Muscle of leg (tissue), 3 donors: ENCODE measurements at regions not wholly inside any gene's neighbourhood (a gene's known extent, or its start where the extent isn't known, plus 50 kb on each side); places are given as distances from the start of the nearest gene placed in this dataset.
"Not testable (repeated sequence)": the region's sequence is repeated elsewhere in the genome, so short reads cannot be mapped to it uniquely, and the experiment has no call there.

ENCODE experiments used
- DNase-seq: peaks from one replicate; pipeline ENCODE4 v3.0.0; 2013
- H3K27ac ChIP-seq: one replicate; pipeline ENCODE4 v1.5.1; 2013; ENCODE audit warnings: mild to moderate bottlenecking, low read length, control low read depth
- H3K27me3 ChIP-seq: one replicate; pipeline ENCODE4 v1.6.1; 2013; ENCODE audit warnings: low read length; ENCODE audit not compliant: control insufficient read depth, insufficient read depth
- H3K36me3 ChIP-seq: one replicate; pipeline ENCODE4 v1.6.1; 2013; ENCODE audit warnings: low read length; ENCODE audit not compliant: control insufficient read depth, insufficient read depth
- H3K4me1 ChIP-seq: one replicate; pipeline ENCODE4 v1.6.1; 2013; ENCODE audit warnings: low read length; ENCODE audit not compliant: control insufficient read depth, insufficient read depth
- H3K4me3 ChIP-seq: one replicate; pipeline ENCODE4 v1.5.1; 2013; ENCODE audit warnings: low read length, control low read depth
- H3K9me3 ChIP-seq: replicated peaks from 2 replicates; pipeline ENCODE4 v1.6.1; 2013; ENCODE audit warnings: low read depth, low read length; ENCODE audit not compliant: control insufficient read depth
- WGBS: methylation state at CpG from one replicate; pipeline ENCODE4 v1.1.5; 2013; ENCODE audit warnings: missing lambda C conversion rate; ENCODE audit not compliant: insufficient coverage; 5-methylcytosine and 5-hydroxymethylcytosine counted together

GRCh38 chr2:239866350-239866749, 158.8 kb downstream of the NDUFA10 start:
- Histone ChIP-seq H3K36me3 (no peaks in the 10 kb centered on the region), H3K9me3 (no peaks in the 10 kb centered on the region), H3K4me1 (no peaks in the 10 kb centered on the region), H3K4me3 (no peak overlapping the region), H3K27me3 (peaks cover 6% of the 10 kb centered on the region), H3K27ac (no peak overlapping the region)
- WGBS = no CpG with 5 or more reads among the region's 1 CpG
- no peak for DNase-seq

- WGBS = 87% methylated on average over 5 of the region's 5 CpGs
- H3K9me3 ChIP-seq, H3K4me3 ChIP-seq, H3K36me3 ChIP-seq, DNase-seq, H3K4me1 ChIP-seq, H3K27me3 ChIP-seq, H3K27ac ChIP-seq: not testable (repeated sequence)
These were observed 159.3 kb downstream of the NDUFA10 start for GRCh38 chr2:239865856-239866255.

DNA sequence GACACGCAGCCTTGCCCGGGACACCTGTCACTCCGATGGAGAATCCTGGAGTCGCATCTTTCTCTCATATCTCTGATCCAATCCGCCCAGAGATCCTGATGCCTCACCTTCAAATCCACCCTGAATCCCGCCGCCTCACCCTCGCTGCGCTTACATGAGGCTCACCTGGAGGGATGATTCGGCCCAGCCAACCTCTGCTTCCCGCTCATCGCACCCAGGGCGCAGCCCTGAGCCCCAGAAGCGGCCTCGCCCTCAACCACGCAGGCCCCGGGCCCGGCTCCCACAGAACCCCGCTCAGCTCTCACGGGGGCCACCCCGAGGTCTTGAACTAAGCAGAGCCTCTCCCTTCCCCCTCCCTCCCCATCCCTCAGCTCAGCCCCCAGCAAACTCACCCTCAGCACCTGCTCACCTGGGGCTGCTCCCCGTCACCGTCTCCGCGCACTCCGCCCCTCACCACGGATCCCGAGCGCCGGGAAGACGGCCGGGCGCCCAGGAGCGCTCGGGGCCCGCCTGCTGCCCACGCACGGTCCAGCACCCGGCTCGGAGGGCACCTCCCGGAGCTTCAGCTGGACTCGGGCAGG, 160.0 kb downstream of the NDUFA10 start:
- Histone ChIP-seq H3K4me3 (no peak overlapping the region), H3K4me1 (no peaks in the 10 kb centered on the region), H3K27me3 (no peaks in the 10 kb centered on the region), H3K9me3 (no peaks in the 10 kb centered on the region), H3K27ac (no peak overlapping the region), H3K36me3 (no peaks in the 10 kb centered on the region)
- DNase-seq = no peak
- 89% methylated on average over 36 of the region's 42 CpGs for WGBS

DNA sequence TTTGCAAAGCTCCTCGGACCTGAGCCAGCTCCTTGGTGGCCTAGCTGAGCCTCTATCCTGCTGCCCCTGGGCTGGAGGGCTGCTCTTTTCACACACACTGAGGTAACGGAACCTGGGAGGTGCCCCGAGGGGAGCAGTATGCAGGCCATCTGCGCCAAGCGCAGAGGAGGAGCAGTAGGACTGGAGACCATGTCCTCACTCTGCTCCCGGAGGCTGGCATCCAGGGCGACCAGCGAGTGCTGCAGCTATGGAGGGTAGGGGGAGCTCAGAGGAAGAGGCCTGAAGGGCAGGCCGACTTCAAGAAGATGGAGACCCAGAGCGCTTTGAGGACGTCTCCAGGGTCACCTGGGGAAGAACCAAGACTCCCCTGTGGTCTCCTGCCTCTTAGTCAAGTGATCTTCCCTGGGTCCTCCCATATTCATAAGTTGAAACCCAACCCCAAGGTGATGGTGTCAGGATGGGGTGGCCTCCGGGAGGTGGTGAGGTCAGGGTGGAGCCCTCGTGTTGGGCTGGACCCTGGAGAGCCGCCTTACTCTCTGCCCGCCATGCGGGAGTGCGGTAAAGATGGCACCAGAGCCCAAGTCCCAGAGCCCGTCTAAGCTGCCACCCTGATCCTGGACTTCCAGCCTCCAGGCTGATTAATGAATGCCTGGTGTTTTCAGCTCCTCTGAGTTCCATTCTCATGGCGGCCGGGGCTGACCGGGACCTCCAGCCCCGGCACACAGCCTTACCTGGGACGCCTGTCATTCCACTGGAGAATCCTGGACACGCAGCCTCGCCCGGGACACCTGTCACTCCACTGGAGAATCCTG, 160.7 kb downstream of the NDUFA10 start:
- H3K4me1 ChIP-seq = no peaks in the 10 kb centered on the region
- H3K9me3 ChIP-seq = no peaks in the 10 kb centered on the region
- 90% methylated on average over 22 of the region's 26 CpGs for WGBS
- no peaks in the 10 kb centered on the region for H3K36me3 ChIP-seq
- H3K27me3 ChIP-seq = peaks cover 2% of the 10 kb centered on the region
- no peak overlapping the region for H3K27ac ChIP-seq
- no peak overlapping the region for H3K4me3 ChIP-seq
- no peak for DNase-seq

DNA sequence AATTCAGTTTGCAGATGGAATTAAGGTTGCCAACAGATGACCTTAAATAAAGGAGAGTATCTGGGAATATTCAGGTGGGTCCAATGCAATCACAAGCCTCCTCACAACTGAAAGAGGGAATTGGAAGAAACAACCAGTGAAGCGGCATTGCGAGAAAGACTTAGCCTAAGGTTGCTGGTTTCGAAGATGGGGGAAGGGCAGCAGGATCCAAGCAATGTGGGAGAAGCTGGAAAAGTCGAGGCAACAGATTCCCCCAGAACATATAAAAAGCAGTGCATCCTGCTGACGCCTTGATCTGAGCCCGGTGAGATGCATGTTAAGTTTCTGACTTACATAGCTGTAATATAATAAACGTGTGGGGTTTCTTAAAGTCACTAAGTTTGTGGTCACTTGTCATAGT, 162.5 kb downstream of the NDUFA10 start:
- Histone ChIP-seq H3K36me3 (no peaks in the 10 kb centered on the region), H3K27me3 (peaks cover 2% of the 10 kb centered on the region), H3K4me3 (no peak overlapping the region), H3K4me1 (no peaks in the 10 kb centered on the region), H3K27ac (no peak overlapping the region), H3K9me3 (no peaks in the 10 kb centered on the region)
- DNase-seq = no peak
- no CpG with 5 or more reads among the region's 7 CpGs for WGBS

DNA sequence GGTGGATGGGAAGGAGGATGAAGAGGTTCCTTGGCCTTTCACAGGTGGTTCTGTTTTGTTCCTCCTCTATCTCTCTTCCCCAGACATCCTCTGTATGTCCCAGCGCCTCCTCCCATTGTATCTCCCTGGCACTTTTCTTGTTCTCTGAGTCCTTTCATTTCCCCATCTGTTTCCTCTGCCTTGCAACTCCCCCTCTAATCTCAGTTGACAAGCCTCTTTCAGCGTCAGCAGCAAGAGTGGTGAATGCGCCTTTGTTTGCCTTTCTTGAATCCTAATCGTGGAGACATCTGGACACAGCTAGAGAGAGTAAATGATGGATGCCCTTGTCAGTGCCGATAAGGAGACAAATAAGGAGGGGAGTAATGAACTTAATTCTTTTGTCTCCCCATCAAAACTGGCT, 167.0 kb downstream of the NDUFA10 start:
- H3K27ac ChIP-seq = no peak overlapping the region
- H3K9me3 ChIP-seq = no peaks in the 10 kb centered on the region
- DNase-seq = peak; percentile 34
- H3K27me3 ChIP-seq = peaks cover 2% of the 10 kb centered on the region
- no peaks in the 10 kb centered on the region for H3K36me3 ChIP-seq
- no peak overlapping the region for H3K4me3 ChIP-seq
- 57% methylated on average over 1 of the region's 5 CpGs for WGBS
- H3K4me1 ChIP-seq = no peaks in the 10 kb centered on the region

DNA sequence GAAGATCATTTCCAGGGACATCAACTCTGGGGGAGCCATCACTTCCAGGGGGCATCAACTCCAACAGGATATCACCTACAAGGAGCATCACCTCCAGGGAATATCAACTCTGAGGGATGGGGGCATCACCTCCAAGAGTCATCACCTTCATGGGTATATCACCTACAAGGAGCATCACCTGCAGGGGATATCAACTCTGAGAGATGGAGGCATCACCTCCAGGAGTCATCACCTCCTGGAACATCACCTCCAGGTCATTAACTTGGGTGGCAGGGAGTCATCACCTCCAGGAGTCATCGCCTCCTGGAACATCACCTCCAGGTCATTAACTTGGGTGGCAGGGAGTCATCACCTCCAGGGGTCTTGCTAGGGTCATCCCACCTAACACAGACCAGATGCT, 167.6 kb downstream of the NDUFA10 start:
- no CpG with 5 or more reads among the region's 1 CpG for WGBS
- no peak overlapping the region for H3K27ac ChIP-seq
- H3K4me1 ChIP-seq = no peaks in the 10 kb centered on the region
- H3K9me3 ChIP-seq = no peaks in the 10 kb centered on the region
- H3K4me3 ChIP-seq = no peak overlapping the region
- DNase-seq = no peak
- peaks cover 2% of the 10 kb centered on the region for H3K27me3 ChIP-seq
- no peaks in the 10 kb centered on the region for H3K36me3 ChIP-seq

GRCh38 chr2:239856620-239857285, 168.4 kb downstream of the NDUFA10 start:
- H3K36me3 ChIP-seq = no peaks in the 10 kb centered on the region
- no peaks in the 10 kb centered on the region for H3K9me3 ChIP-seq
- WGBS = 95% methylated on average over 8 of the region's 8 CpGs
- peaks cover 2% of the 10 kb centered on the region for H3K27me3 ChIP-seq
- no peaks in the 10 kb centered on the region for H3K4me1 ChIP-seq
- no peak overlapping the region for H3K27ac ChIP-seq
- no peak overlapping the region for H3K4me3 ChIP-seq
- DNase-seq = no peak

DNA sequence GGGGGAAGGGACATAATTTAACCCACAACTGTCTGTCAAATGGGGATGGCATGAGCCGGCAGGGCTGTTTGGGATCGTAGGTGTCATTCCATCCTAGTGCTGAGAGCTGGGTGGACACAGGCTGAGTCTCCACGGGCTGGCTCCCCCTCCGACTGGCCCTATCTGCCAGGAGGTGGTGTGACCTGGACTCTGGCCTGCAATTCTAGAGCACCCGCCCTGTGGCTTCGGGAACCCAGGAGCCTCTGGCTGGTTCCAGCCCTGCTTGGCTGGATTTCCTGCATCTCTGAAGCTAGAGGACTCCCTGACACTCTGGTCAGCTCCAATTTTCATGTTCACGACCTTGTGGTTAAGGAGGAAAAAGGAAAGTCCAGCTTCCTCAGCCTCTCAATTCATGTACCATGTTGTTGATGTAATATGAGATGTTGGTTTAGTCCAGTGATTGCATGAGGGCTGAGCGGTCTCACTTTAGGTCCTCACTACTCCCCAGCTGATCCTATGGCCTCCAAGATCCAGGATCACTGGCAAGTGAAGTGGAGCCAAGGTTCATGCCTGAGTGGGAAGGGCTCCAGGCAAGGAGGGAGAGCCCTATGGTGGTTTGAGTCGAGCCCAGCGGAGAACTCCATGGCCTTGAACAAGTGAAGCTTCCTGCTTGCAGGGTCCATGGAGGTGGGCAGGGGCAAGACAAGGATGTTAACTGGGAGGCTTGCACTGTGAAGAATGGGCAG, 169.1 kb downstream of the NDUFA10 start:
- Histone ChIP-seq H3K9me3 (peaks cover 5% of the 10 kb centered on the region), H3K27ac (no peak overlapping the region), H3K36me3 (no peaks in the 10 kb centered on the region), H3K4me1 (no peaks in the 10 kb centered on the region), H3K4me3 (no peak overlapping the region), H3K27me3 (peaks cover 2% of the 10 kb centered on the region)
- DNase-seq = no peak
- WGBS = 71% methylated on average over 6 of the region's 10 CpGs

DNA sequence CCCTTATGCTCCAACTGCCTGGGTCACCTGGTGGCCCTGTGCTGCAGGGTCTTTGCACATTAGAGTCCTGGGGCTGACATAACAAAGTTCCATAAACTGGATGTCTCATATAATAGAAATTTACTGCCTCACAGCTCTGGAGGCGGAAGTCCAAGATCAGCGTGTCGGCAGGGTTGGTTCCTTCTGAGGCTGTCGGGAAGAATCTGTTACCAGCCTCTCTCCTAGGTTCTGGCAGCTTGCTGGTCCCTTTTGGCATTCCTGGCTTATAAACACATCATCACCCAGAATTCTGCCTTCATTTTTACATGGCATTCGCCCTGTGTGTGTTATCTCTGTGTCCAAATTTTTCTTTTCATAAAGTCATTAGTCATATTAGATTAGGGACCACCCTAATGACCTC, 170.5 kb downstream of the NDUFA10 start:
- peaks cover 12% of the 10 kb centered on the region for H3K9me3 ChIP-seq
- no peak overlapping the region for H3K4me3 ChIP-seq
- H3K27ac ChIP-seq = no peak overlapping the region
- no peak for DNase-seq
- H3K27me3 ChIP-seq = no peaks in the 10 kb centered on the region
- no peaks in the 10 kb centered on the region for H3K36me3 ChIP-seq
- no peaks in the 10 kb centered on the region for H3K4me1 ChIP-seq
- WGBS = 95% methylated on average over 4 of the region's 5 CpGs
